ENCODE measurements at regions not wholly inside any gene's neighbourhood (a gene's known extent, or its start where the extent isn't known, plus 50 kb on each side); places are given as distances from the start of the nearest gene placed in this dataset.
A peak's percentile ranks its signal among the peaks of the same experiment; 100 is the strongest.

GRCh38 chr11:23680488-23681230 lies 816.2 kb upstream of the LUZP2 start:
- no peak for DNase-seq (ENCODE audit: low read depth, low spot score)
- H3K4me3 ChIP-seq (ENCODE audit: low read depth, low read length), result no peak overlapping the region
- in situ Hi-C loops (cut with HindIII; ENCODE audit: low sequenced_read_pairs), result no loop called here
- no peak for TF ChIP-seq CTCF (IDR thresholded peaks at IDR 0.05; ENCODE audit: low read depth, low read length)

- no peak for TF ChIP-seq CTCF (IDR thresholded peaks at IDR 0.05; ENCODE audit: low read depth, low read length)
- no peak for DNase-seq (ENCODE audit: low read depth, low spot score)
- no peak overlapping the region for H3K4me3 ChIP-seq (ENCODE audit: low read depth, low read length)
- in situ Hi-C loops (cut with HindIII; ENCODE audit: low sequenced_read_pairs), result no loop called here
Observed at GRCh38 chr11:23684701-23685100, 812.2 kb upstream of the LUZP2 start.

- no peak for TF ChIP-seq CTCF (IDR thresholded peaks at IDR 0.05; ENCODE audit: low read depth, low read length)
- no peak for DNase-seq (ENCODE audit: low read depth, low spot score)
- in situ Hi-C loops (cut with HindIII; ENCODE audit: low sequenced_read_pairs), result no loop called here
- H3K4me3 ChIP-seq (ENCODE audit: low read depth, low read length), result no peak overlapping the region
Observed at GRCh38 chr11:23687991-23688390, 808.9 kb upstream of the LUZP2 start.

- no peak for DNase-seq (ENCODE audit: low read depth, low spot score)
- in situ Hi-C loops (cut with HindIII; ENCODE audit: low sequenced_read_pairs), result no loop called here
- H3K4me3 ChIP-seq (ENCODE audit: low read depth, low read length), result no peak overlapping the region
- TF ChIP-seq CTCF (IDR thresholded peaks at IDR 0.05; ENCODE audit: low read depth, low read length), result no peak
Observed at GRCh38 chr11:23688411-23688810, 808.4 kb upstream of the LUZP2 start.

GRCh38 chr11:23688835-23689234 lies 808.0 kb upstream of the LUZP2 start:
- DNase-seq (ENCODE audit: low read depth, low spot score), result peak; percentile 72
- TF ChIP-seq CTCF (IDR thresholded peaks at IDR 0.05; ENCODE audit: low read depth, low read length), result no peak
- no peak overlapping the region for H3K4me3 ChIP-seq (ENCODE audit: low read depth, low read length)
- in situ Hi-C loops (cut with HindIII; ENCODE audit: low sequenced_read_pairs), result no loop called here

- no peak for TF ChIP-seq CTCF (IDR thresholded peaks at IDR 0.05; ENCODE audit: low read depth, low read length)
- no peak for DNase-seq (ENCODE audit: low read depth, low spot score)
- in situ Hi-C loops (cut with HindIII; ENCODE audit: low sequenced_read_pairs), result no loop called here
- H3K4me3 ChIP-seq (ENCODE audit: low read depth, low read length), result no peak overlapping the region
Observed at GRCh38 chr11:23696688-23697415, 800.0 kb upstream of the LUZP2 start.
